Thyroid gland (tissue), 4 donors: ENCODE measurements at regions not wholly inside any gene's neighbourhood (a gene's known extent, or its start where the extent isn't known, plus 50 kb on each side); places are given as distances from the start of the nearest gene placed in this dataset.

Experiments
- DNase-seq, 2 donors: peaks; one replicate each; pipeline ENCODE4 v3.0.0-alpha.2; 2019
- H3K27ac ChIP-seq, 3 donors: fragments of 200-600 bp; sonication (generic); 1 replicate in 2 of 3; 2 replicates in 1 of 3; pipeline ENCODE4 v1.5.1; 2016 to 2019; ENCODE audit warnings: mild to moderate bottlenecking in 1 of 3, moderate library complexity in 1 of 3
- H3K27me3 ChIP-seq: fragments of 200-600 bp; sonication (generic); one replicate; pipeline ENCODE4 v1.5.1; 2019
- H3K36me3 ChIP-seq, 2 donors: fragments of 200-600 bp; sonication (generic); one replicate each; pipeline ENCODE4 v1.5.1; 2016 to 2019
- H3K4me1 ChIP-seq, 2 donors: fragments of 200-600 bp; sonication (generic); one replicate each; pipeline ENCODE4 v1.5.1; 2017 to 2019
- H3K4me3 ChIP-seq, 3 donors: fragments of 200-600 bp; sonication (generic); replicated peaks in 1 of 3; 1 replicate in 2 of 3; 2 replicates in 1 of 3; pipeline ENCODE4 v1.5.1; 2016; ENCODE audit warnings: mild to moderate bottlenecking in 1 of 3
- H3K9me3 ChIP-seq: fragments of 200-600 bp; sonication (generic); one replicate; pipeline ENCODE4 v1.5.1; 2017
- CTCF ChIP-seq, 6 experiments: fragments of 200-600 bp in 3 of 6; fragments of 450-650 bp in 3 of 6; sonication (generic) in 3 of 6; IDR thresholded peaks; one replicate each; pipeline ENCODE4 v1.5.1; 2016 to 2019; ENCODE audit warnings: antibody characterized with exemption in 6 of 6, mild to moderate bottlenecking in 2 of 6, inconsistent platforms in 1 of 6, moderate library complexity in 1 of 6
- POLR2A ChIP-seq, 2 donors: fragments of 450-650 bp; IDR thresholded peaks; one replicate each; pipeline ENCODE4 v1.6.1; 2017; ENCODE audit warnings: antibody characterized with exemption in 2 of 2, mild to moderate bottlenecking in 2 of 2, moderate library complexity in 1 of 2
- WGBS, 2 donors: methylation state at CpG; one replicate each; pipeline ENCODE4 v1.1.5; 2017; 5-methylcytosine and 5-hydroxymethylcytosine counted together
- intact Hi-C: fragments of 100-400 bp; cut with DNase I; formaldehyde crosslinking; loops from one replicate; pipeline ENCODE4 v1.15.1; 2023

- TF ChIP-seq CTCF (IDR thresholded peaks at IDR 0.05) (no peak), POLR2A (IDR thresholded peaks at IDR 0.05) (no peak)
- DNase-seq, result no peak
- no peak overlapping the region for H3K4me3 ChIP-seq
- no peaks in the 10 kb centered on the region for H3K27me3 ChIP-seq
- H3K4me1 ChIP-seq, result peaks cover 16 to 17% of the 10 kb centered on the region in 2 donors
- intact Hi-C loops, result no loop called here
- no peaks in the 10 kb centered on the region for H3K9me3 ChIP-seq
- WGBS, 2 donors, result 95 to 100% methylated on average over 1 of the region's 1 CpG
- no peaks in the 10 kb centered on the region for H3K36me3 ChIP-seq
- H3K27ac ChIP-seq, result no peak overlapping the region
These were observed 117.9 kb upstream of the IL12A start for GRCh38 chr3:159870723-159871122.

- intact Hi-C loops, result no loop called here
- DNase-seq, result no peak
- Histone ChIP-seq H3K36me3 (no peaks in the 10 kb centered on the region), H3K4me1 (peaks cover 16 to 17% of the 10 kb centered on the region in 2 donors), H3K9me3 (no peaks in the 10 kb centered on the region), H3K27me3 (no peaks in the 10 kb centered on the region), H3K4me3 (no peak overlapping the region), H3K27ac (peak overlapping the region; percentile 68 to 80 (median 69))
- WGBS, 2 donors, result 60 to 63% methylated on average over 3 of the region's 3 CpGs
- TF ChIP-seq POLR2A (IDR thresholded peaks at IDR 0.05) (no peak), CTCF (IDR thresholded peaks at IDR 0.05) (peak in 1 of 6 experiments; percentile 33)
These were observed 116.1 kb upstream of the IL12A start for GRCh38 chr3:159872374-159873109.

DNA sequence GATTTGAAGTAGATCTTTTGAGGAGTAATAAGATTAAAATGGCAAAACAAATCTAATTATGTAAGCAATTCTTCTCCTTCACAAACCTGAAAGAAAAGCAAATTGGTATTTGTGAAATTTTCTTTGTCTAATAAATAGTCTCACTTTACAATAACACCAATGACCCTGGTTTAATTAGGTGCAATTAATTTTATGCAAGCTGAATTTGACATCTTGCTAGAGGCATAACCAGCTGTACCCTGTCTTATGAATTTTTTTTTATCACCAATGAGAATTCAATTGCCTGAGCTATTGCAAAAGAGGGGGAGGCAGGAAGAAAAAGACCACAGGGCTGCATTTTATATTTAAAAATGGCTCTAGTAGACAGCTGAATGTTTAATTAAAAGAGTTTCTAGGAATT, 113.5 kb upstream of the IL12A start:
- no peaks in the 10 kb centered on the region for H3K27me3 ChIP-seq
- intact Hi-C loops, result no loop called here
- H3K9me3 ChIP-seq, result no peaks in the 10 kb centered on the region
- no peak overlapping the region for H3K4me3 ChIP-seq
- TF ChIP-seq CTCF (IDR thresholded peaks at IDR 0.05), result no peak
- TF ChIP-seq POLR2A (IDR thresholded peaks at IDR 0.05), result no peak
- no peak for DNase-seq
- H3K36me3 ChIP-seq, result no peaks in the 10 kb centered on the region
- no peak overlapping the region for H3K27ac ChIP-seq
- H3K4me1 ChIP-seq, result peaks cover 16 to 17% of the 10 kb centered on the region in 2 donors

- Histone ChIP-seq H3K36me3 (no peaks in the 10 kb centered on the region), H3K9me3 (no peaks in the 10 kb centered on the region), H3K27ac (no peak overlapping the region), H3K4me1 (peaks cover 7 to 11% of the 10 kb centered on the region in 2 donors), H3K27me3 (no peaks in the 10 kb centered on the region), H3K4me3 (no peak overlapping the region)
- no peak for TF ChIP-seq POLR2A (IDR thresholded peaks at IDR 0.05)
- no peak for TF ChIP-seq CTCF (IDR thresholded peaks at IDR 0.05)
- DNase-seq, result no peak
- intact Hi-C loops, result no loop called here
- WGBS, 2 donors, result 92 to 94% methylated on average over 5 of the region's 5 CpGs
These were observed 110.7 kb upstream of the IL12A start for GRCh38 chr3:159877924-159878323.

DNA sequence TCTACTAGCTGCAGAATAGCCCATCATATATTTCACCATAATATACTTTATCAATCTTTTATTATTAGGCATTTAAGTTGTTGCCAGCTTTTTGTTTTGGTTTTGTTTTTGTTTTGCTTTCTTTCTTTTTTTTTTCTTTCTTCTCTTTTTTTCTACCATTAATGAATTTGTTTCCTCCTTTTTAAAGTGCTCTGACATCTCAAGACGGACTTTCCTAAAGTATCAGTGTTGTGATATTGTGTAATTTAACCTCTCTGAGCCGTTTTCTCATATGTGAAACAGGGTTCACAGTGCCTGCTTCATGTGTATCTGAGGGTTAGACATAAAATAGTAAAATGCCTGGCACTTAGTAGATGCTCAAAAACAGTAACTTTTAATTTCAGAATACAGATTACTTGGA, 109.5 kb upstream of the IL12A start:
- no peak for DNase-seq
- peaks cover 0 to 11% of the 10 kb centered on the region in 2 donors for H3K4me1 ChIP-seq
- no peaks in the 10 kb centered on the region for H3K36me3 ChIP-seq
- intact Hi-C loops, result no loop called here
- no peak for TF ChIP-seq POLR2A (IDR thresholded peaks at IDR 0.05)
- no peak for TF ChIP-seq CTCF (IDR thresholded peaks at IDR 0.05)
- H3K27me3 ChIP-seq, result no peaks in the 10 kb centered on the region
- 86 to 90% methylated on average over 2 of the region's 2 CpGs for WGBS, 2 donors
- H3K9me3 ChIP-seq, result no peaks in the 10 kb centered on the region
- no peak overlapping the region for H3K27ac ChIP-seq
- H3K4me3 ChIP-seq, result no peak overlapping the region
